MM.1S (cell line): ENCODE measurements at regions not wholly inside any gene's neighbourhood (a gene's known extent, or its start where the extent isn't known, plus 50 kb on each side); places are given as distances from the start of the nearest gene placed in this dataset.

Source experiments
- EZH2 ChIP-seq: fragments of 300-600 bp; sonication (generic); optimal IDR thresholded peaks from 2 replicates; pipeline ENCODE3; 2017; ENCODE audit warnings: low read depth, mild to moderate bottlenecking, antibody characterized with exemption, low read length, mixed read lengths
- EZH2phosphoT487 ChIP-seq: fragments of 300-600 bp; sonication (generic); IDR thresholded peaks from 2 replicates; pipeline ENCODE4 v1.6.1; 2018; ENCODE audit warnings: antibody characterized with exemption, low read length
- TF ChIP-seq, protein P1 (sequence below): fragments of 300-600 bp; sonication (generic); IDR thresholded peaks from 2 replicates; pipeline ENCODE4 v1.5.1; 2016; ENCODE audit warnings: antibody characterized with exemption, low read length, mixed read lengths

DNA sequence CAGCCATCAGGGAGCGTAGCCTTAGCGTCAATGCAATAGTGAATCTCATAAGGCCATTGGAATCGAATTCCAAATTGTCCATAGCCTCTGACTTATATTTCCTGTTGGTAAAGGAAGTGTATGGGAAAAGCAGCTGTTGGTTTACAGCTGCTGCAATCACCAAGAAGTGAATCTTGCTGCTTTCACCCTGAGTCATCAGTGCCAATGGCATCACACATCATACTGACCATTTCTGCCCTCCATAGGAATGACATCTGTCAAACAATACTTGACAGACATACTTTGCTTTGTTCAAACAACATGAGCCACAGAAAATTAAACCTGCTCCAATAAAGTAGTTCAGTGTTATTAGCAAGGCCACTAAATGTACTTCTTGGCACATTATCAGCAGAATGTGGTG, 111.2 kb upstream of the KLHL29 start:
- TF ChIP-seq, protein P1, sequence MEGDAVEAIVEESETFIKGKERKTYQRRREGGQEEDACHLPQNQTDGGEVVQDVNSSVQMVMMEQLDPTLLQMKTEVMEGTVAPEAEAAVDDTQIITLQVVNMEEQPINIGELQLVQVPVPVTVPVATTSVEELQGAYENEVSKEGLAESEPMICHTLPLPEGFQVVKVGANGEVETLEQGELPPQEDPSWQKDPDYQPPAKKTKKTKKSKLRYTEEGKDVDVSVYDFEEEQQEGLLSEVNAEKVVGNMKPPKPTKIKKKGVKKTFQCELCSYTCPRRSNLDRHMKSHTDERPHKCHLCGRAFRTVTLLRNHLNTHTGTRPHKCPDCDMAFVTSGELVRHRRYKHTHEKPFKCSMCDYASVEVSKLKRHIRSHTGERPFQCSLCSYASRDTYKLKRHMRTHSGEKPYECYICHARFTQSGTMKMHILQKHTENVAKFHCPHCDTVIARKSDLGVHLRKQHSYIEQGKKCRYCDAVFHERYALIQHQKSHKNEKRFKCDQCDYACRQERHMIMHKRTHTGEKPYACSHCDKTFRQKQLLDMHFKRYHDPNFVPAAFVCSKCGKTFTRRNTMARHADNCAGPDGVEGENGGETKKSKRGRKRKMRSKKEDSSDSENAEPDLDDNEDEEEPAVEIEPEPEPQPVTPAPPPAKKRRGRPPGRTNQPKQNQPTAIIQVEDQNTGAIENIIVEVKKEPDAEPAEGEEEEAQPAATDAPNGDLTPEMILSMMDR = no peak
- TF ChIP-seq EZH2 (no peak), EZH2phosphoT487 (no peak)
